A673 (cell line): ENCODE measurements at regions not wholly inside any gene's neighbourhood (a gene's known extent, or its start where the extent isn't known, plus 50 kb on each side); places are given as distances from the start of the nearest gene placed in this dataset.

Source experiments
- BruUV-seq: library from RNA; stranded (reverse); fragments of 400-500 nt; replicated peaks from 2 replicates; lab custom pipeline; 2021; lab: Mats Ljungman, UMichigan
- CTCF ChIA-PET: fragments of 300-600 bp; sonication (Branson Sonifier 250); formaldehyde crosslinking; loops from one replicate; lab custom pipeline; 2022; ENCODE audit warnings: antibody characterized with exemption; lab: Charles Lee
- POLR2A ChIA-PET: fragments of 300-600 bp; sonication (Branson Sonifier 250); formaldehyde crosslinking; loops from one replicate; lab custom pipeline; 2022; ENCODE audit warnings: antibody characterized with exemption; ENCODE audit not compliant: low non-redundant PET; lab: Charles Lee
- DNase-seq: peaks from one replicate; pipeline ENCODE4 v3.0.0-alpha.2; 2015; ENCODE audit warnings: low spot score
- H3K27ac ChIP-seq: fragments of 200-600 bp; sonication (generic); 2 replicates; pipeline ENCODE4 v1.5.1; 2016; ENCODE audit warnings: mixed run types, low read depth, mild to moderate bottlenecking, mixed read lengths, antibody characterized with exemption, low read length; ENCODE audit not compliant: poor library complexity, severe bottlenecking
- H3K27me3 ChIP-seq: fragments of 200-600 bp; sonication (generic); replicated peaks from 2 replicates; pipeline ENCODE4 v1.6.1; 2017; ENCODE audit warnings: mixed run types, low read depth, mild to moderate bottlenecking, mixed read lengths, antibody characterized with exemption, low read length; ENCODE audit not compliant: insufficient read depth, poor library complexity
- H3K36me3 ChIP-seq: fragments of 200-600 bp; sonication (generic); 2 replicates; pipeline ENCODE4 v1.6.1; 2016; ENCODE audit warnings: mixed run types, mild to moderate bottlenecking, mixed read lengths, antibody characterized with exemption, low read length; ENCODE audit not compliant: insufficient read depth, poor library complexity, severe bottlenecking
- H3K4me1 ChIP-seq: fragments of 200-600 bp; sonication (generic); 2 replicates; pipeline ENCODE4 v1.6.1; 2017; ENCODE audit warnings: mixed run types, mild to moderate bottlenecking, mixed read lengths, antibody characterized with exemption, low read length; ENCODE audit not compliant: insufficient read depth, poor library complexity, severe bottlenecking
- H3K4me3 ChIP-seq: fragments of 200-600 bp; sonication (generic); 2 replicates; pipeline ENCODE4 v1.5.1; 2016; ENCODE audit warnings: low read depth, mixed run types, mild to moderate bottlenecking, mixed read lengths, low read length; ENCODE audit not compliant: poor library complexity, severe bottlenecking
- H3K9me3 ChIP-seq: fragments of 200-600 bp; sonication (generic); 2 replicates; pipeline ENCODE4 v1.6.1; 2016; ENCODE audit warnings: mixed run types, low read depth, mild to moderate bottlenecking, mixed read lengths, antibody characterized with exemption, low read length; ENCODE audit not compliant: poor library complexity, severe bottlenecking
- EZH2 ChIP-seq: fragments of 200-600 bp; sonication (generic); IDR thresholded peaks from 2 replicates; pipeline ENCODE4 v1.6.1; 2017; ENCODE audit warnings: borderline replicate concordance, low read depth, mild to moderate bottlenecking, mixed read lengths, antibody characterized with exemption, low read length; ENCODE audit not compliant: poor library complexity, severe bottlenecking
- intact Hi-C: fragments of 100-400 bp; cut with micrococcal nuclease; formaldehyde crosslinking; loops from one replicate; pipeline ENCODE4 v1.10.0; 2022; ENCODE audit not compliant: unreplicated experiment
- TF ChIP-seq, protein P1 (sequence below): fragments of 300-800, 200-600 bp; sonication (generic); conservative IDR thresholded peaks from 2 replicates; pipeline ENCODE4 v1.5.1; 2017; ENCODE audit warnings: low read depth, mild to moderate bottlenecking, antibody characterized with exemption, low read length, moderate library complexity, mixed read lengths

DNA sequence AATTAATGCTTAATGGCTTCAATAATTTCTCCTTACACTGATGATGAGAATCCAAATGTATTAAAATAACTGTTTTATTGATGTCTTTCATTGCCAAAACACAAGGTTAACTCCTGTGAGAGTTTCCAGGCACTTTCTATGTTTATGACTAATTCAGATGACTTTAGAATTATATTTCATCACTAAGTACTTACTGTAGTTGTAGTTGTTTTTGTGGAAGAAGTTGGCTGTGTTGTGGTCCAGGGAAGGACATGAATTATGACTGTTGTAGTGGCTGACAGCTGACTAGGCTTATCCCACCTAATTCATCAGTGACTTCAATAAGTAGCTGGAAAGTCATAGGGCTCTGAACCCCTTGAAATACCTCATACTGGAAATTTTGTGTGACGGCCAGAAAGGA lies 254.8 kb downstream of the HGF start:
- H3K4me3 ChIP-seq = no peak overlapping the region
- BruUV-seq = no TSS peak
- no peak for DNase-seq
- POLR2A ChIA-PET = no interaction called here
- intact Hi-C loops = no loop called here
- H3K36me3 ChIP-seq = no peaks in the 10 kb centered on the region
- CTCF ChIA-PET = no interaction called here
- no peak for TF ChIP-seq EZH2
- TF ChIP-seq, protein P1, sequence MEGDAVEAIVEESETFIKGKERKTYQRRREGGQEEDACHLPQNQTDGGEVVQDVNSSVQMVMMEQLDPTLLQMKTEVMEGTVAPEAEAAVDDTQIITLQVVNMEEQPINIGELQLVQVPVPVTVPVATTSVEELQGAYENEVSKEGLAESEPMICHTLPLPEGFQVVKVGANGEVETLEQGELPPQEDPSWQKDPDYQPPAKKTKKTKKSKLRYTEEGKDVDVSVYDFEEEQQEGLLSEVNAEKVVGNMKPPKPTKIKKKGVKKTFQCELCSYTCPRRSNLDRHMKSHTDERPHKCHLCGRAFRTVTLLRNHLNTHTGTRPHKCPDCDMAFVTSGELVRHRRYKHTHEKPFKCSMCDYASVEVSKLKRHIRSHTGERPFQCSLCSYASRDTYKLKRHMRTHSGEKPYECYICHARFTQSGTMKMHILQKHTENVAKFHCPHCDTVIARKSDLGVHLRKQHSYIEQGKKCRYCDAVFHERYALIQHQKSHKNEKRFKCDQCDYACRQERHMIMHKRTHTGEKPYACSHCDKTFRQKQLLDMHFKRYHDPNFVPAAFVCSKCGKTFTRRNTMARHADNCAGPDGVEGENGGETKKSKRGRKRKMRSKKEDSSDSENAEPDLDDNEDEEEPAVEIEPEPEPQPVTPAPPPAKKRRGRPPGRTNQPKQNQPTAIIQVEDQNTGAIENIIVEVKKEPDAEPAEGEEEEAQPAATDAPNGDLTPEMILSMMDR = no peak
- H3K27ac ChIP-seq = no peak overlapping the region
- H3K9me3 ChIP-seq = peaks cover 5% of the 10 kb centered on the region
- H3K4me1 ChIP-seq = no peaks in the 10 kb centered on the region
- H3K27me3 ChIP-seq = no peaks in the 10 kb centered on the region

DNA sequence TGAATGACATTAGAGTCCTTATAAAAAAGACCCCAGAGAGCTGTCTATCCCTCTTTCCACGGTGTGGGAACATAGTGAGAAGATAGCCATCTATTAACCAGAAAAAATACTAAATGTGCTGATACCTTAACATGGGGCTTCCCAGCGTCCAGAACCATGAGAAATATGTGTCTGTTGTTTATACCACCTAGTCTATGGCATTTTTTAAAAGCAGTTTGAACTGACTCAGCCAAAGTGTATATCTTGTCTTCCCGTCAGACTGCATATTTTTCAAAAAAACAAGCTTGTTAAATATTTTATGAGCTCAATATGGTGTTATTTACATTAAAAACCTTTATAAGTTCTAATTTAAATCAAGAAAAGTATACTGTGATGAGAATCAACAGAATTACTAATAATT lies 255.3 kb downstream of the HGF start:
- ChIA-PET CTCF (no interaction called here), POLR2A (no interaction called here)
- intact Hi-C loops = no loop called here
- H3K27me3 ChIP-seq = no peaks in the 10 kb centered on the region
- H3K4me3 ChIP-seq = no peak overlapping the region
- BruUV-seq = no TSS peak
- no peaks in the 10 kb centered on the region for H3K36me3 ChIP-seq
- TF ChIP-seq, protein P1 = no peak
- no peak for TF ChIP-seq EZH2
- H3K9me3 ChIP-seq = peaks cover 5% of the 10 kb centered on the region
- no peak for DNase-seq
- H3K27ac ChIP-seq = no peak overlapping the region
- no peaks in the 10 kb centered on the region for H3K4me1 ChIP-seq

DNA sequence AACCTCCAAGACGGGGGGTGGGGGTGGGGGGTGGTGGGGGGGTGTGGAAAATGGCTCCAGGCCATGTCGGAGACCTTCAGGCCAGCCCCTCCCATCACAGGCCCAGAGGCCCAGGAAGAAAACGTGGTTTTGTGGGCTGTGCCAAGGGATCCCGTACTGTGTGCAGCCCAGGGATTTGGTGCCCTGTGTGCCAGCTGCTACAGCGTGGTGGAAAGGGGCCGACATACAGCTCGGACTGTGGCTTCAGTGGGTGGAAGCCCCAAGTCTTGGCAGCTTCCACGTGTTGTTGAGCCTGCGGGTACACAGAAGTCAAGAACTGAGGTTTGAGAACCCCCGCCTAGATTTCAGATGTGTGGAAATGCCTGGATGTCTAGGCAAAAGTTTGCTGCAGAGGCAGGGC lies 259.7 kb downstream of the HGF start:
- Histone ChIP-seq H3K27me3 (no peaks in the 10 kb centered on the region), H3K4me3 (no peak overlapping the region), H3K36me3 (no peaks in the 10 kb centered on the region), H3K27ac (no peak overlapping the region), H3K4me1 (no peaks in the 10 kb centered on the region), H3K9me3 (peaks cover 5% of the 10 kb centered on the region)
- ChIA-PET CTCF (interaction anchor here (0.6 kb wide), 1 partner anchor 10 kb away, joined by 6 read pairs; no protein-coding TSS in a partner anchor), POLR2A (no interaction called here)
- no peak for TF ChIP-seq EZH2
- no peak for DNase-seq
- BruUV-seq = no TSS peak
- intact Hi-C loops = no loop called here

DNA sequence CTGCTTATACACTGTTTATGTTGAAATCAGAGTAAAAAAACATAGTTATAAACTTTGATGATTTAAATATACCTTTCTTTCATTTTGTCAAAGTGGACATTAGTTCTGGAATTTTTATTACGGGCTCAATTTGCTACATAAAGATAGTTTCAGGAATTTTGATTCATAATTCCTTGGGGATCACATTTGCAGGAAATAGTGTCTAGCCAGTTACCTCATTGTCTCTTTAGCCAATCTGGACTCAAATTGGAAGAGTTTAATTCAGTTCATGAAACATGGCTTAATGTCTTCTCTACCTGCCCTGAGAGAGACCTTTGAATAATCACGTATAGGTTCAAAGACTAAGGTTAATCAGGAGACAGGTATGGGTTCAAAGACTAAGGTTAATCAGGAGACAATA lies 262.6 kb downstream of the HGF start:
- no peak overlapping the region for H3K4me3 ChIP-seq
- no TSS peak for BruUV-seq
- no peak for DNase-seq
- intact Hi-C loops = no loop called here
- TF ChIP-seq EZH2 = no peak
- TF ChIP-seq, protein P1 = no peak
- no peaks in the 10 kb centered on the region for H3K27me3 ChIP-seq
- H3K36me3 ChIP-seq = no peaks in the 10 kb centered on the region
- H3K9me3 ChIP-seq = no peaks in the 10 kb centered on the region
- CTCF ChIA-PET = no interaction called here
- H3K4me1 ChIP-seq = peaks cover 6% of the 10 kb centered on the region
- H3K27ac ChIP-seq = no peak overlapping the region
- POLR2A ChIA-PET = no interaction called here
